PC-9 (cell line): ENCODE measurements at regions not wholly inside any gene's neighbourhood (a gene's known extent, or its start where the extent isn't known, plus 50 kb on each side); places are given as distances from the start of the nearest gene placed in this dataset.

Source experiments
- BruUV-seq: library from RNA; stranded (reverse); fragments of 400-500 nt; replicated peaks from 2 replicates; lab custom pipeline; 2021; lab: Mats Ljungman, UMichigan
- CTCF ChIA-PET: fragments of 300-600 bp; sonication (Branson Sonifier 250); formaldehyde crosslinking; loops from one replicate; lab custom pipeline; 2022; ENCODE audit warnings: antibody characterized with exemption; lab: Charles Lee
- POLR2A ChIA-PET: fragments of 300-600 bp; sonication (Branson Sonifier 250); formaldehyde crosslinking; loops from one replicate; lab custom pipeline; 2022; ENCODE audit warnings: antibody characterized with exemption; ENCODE audit not compliant: unreplicated experiment; lab: Charles Lee
- DNase-seq, 2 experiments: peaks; one replicate each; pipeline versions ENCODE4 v3.0.0 to v3.0.0-alpha.2; 2015 to 2022; ENCODE audit warnings: mixed read lengths in 1 of 2
- H2AFZ ChIP-seq: fragments of 200-600 bp; sonication (generic); 2 replicates; pipeline ENCODE4 v1.8.1; 2017; ENCODE audit warnings: antibody characterized with exemption
- H3F3A ChIP-seq: fragments of 200-600 bp; sonication (generic); 2 replicates; pipeline ENCODE4 v1.8.1; 2017; ENCODE audit warnings: antibody characterized with exemption, mild to moderate bottlenecking, low read depth; ENCODE audit not compliant: insufficient read depth
- H3K27ac ChIP-seq: fragments of 200-600 bp; sonication (generic); 2 replicates; pipeline ENCODE4 v1.6.1; 2016; ENCODE audit warnings: mixed run types
- H3K27me3 ChIP-seq: fragments of 200-600 bp; sonication (generic); 2 replicates; pipeline ENCODE4 v1.6.1; 2016; ENCODE audit warnings: low read depth, mixed run types; ENCODE audit not compliant: insufficient read depth
- H3K36me3 ChIP-seq: fragments of 200-600 bp; sonication (generic); 2 replicates; pipeline ENCODE4 v1.6.1; 2016; ENCODE audit warnings: low read depth, mixed run types
- H3K4me1 ChIP-seq: fragments of 200-600 bp; sonication (generic); replicated peaks from 2 replicates; pipeline ENCODE4 v1.6.1; 2016; ENCODE audit warnings: mixed run types; ENCODE audit not compliant: insufficient read depth
- H3K4me2 ChIP-seq: fragments of 200-600 bp; sonication (generic); 2 replicates; pipeline ENCODE4 v1.6.1; 2017; ENCODE audit warnings: mixed run types
- H3K4me3 ChIP-seq: fragments of 200-600 bp; sonication (generic); 2 replicates; pipeline ENCODE4 v1.6.1; 2016; ENCODE audit warnings: mixed run types
- H3K79me2 ChIP-seq: fragments of 200-600 bp; sonication (generic); 2 replicates; pipeline ENCODE4 v1.6.1; 2017; ENCODE audit warnings: low read depth, mixed run types
- H3K9me2 ChIP-seq: fragments of 200-600 bp; sonication (generic); 2 replicates; pipeline ENCODE4 v1.8.1; 2017; ENCODE audit warnings: mild to moderate bottlenecking; ENCODE audit not compliant: insufficient read depth
- H3K9me3 ChIP-seq: fragments of 200-600 bp; sonication (generic); 2 replicates; pipeline ENCODE4 v1.8.1; 2016; ENCODE audit warnings: low read depth; ENCODE audit not compliant: insufficient read depth
- H4K20me1 ChIP-seq: fragments of 200-600 bp; sonication (generic); 2 replicates; pipeline ENCODE4 v1.8.1; 2017; ENCODE audit not compliant: insufficient read depth
- CTCF ChIP-seq: fragments of 200-600 bp; sonication (generic); conservative IDR thresholded peaks from 2 replicates; pipeline ENCODE4 v1.6.1; 2017; ENCODE audit warnings: mixed run types, antibody characterized with exemption, mild to moderate bottlenecking, moderate library complexity
- EZH2 ChIP-seq: fragments of 200-600 bp; sonication (generic); IDR thresholded peaks from 2 replicates; pipeline ENCODE4 v1.8.0; 2017; ENCODE audit warnings: antibody characterized with exemption, low read depth
- intact Hi-C: fragments of 100-400 bp; cut with micrococcal nuclease; formaldehyde crosslinking; loops from one replicate; pipeline ENCODE4 v1.10.0; 2022; ENCODE audit not compliant: unreplicated experiment

GRCh38 chr14:83992857-83993256 lies 1537.1 kb upstream of the FLRT2 start:
- Histone ChIP-seq H3K4me3 (no peak overlapping the region), H3K9me2 (no peaks in the 10 kb centered on the region), H3K27me3 (no peaks in the 10 kb centered on the region), H3K9me3 (no peaks in the 10 kb centered on the region), H2AFZ (no peak overlapping the region), H3K79me2 (no peaks in the 10 kb centered on the region), H3K27ac (no peak overlapping the region), H3K4me2 (no peak overlapping the region), H3K36me3 (no peaks in the 10 kb centered on the region), H4K20me1 (no peaks in the 10 kb centered on the region), H3K4me1 (no peaks in the 10 kb centered on the region), H3F3A (no peaks in the 10 kb centered on the region)
- no peak for DNase-seq
- intact Hi-C loops = no loop called here
- ChIA-PET CTCF (no interaction called here), POLR2A (no interaction called here)
- TF ChIP-seq CTCF = no peak
- TF ChIP-seq EZH2 = no peak
- BruUV-seq = no TSS peak

GRCh38 chr14:83993545-83993944 lies 1536.4 kb upstream of the FLRT2 start:
- no peaks in the 10 kb centered on the region for H3K79me2 ChIP-seq
- H4K20me1 ChIP-seq = no peaks in the 10 kb centered on the region
- DNase-seq = no peak
- no peaks in the 10 kb centered on the region for H3F3A ChIP-seq
- no peak overlapping the region for H2AFZ ChIP-seq
- CTCF ChIA-PET = no interaction called here
- H3K4me2 ChIP-seq = no peak overlapping the region
- no peak overlapping the region for H3K4me3 ChIP-seq
- H3K9me3 ChIP-seq = no peaks in the 10 kb centered on the region
- TF ChIP-seq CTCF = no peak
- no peak for TF ChIP-seq EZH2
- no peaks in the 10 kb centered on the region for H3K36me3 ChIP-seq
- intact Hi-C loops = no loop called here
- no peaks in the 10 kb centered on the region for H3K4me1 ChIP-seq
- no peak overlapping the region for H3K27ac ChIP-seq
- H3K9me2 ChIP-seq = no peaks in the 10 kb centered on the region
- POLR2A ChIA-PET = no interaction called here
- H3K27me3 ChIP-seq = no peaks in the 10 kb centered on the region
- BruUV-seq = no TSS peak

GRCh38 chr14:83994020-83994419 lies 1535.9 kb upstream of the FLRT2 start:
- Histone ChIP-seq H3K27ac (no peak overlapping the region), H4K20me1 (no peaks in the 10 kb centered on the region), H3K27me3 (no peaks in the 10 kb centered on the region), H2AFZ (no peak overlapping the region), H3K9me3 (no peaks in the 10 kb centered on the region), H3K36me3 (no peaks in the 10 kb centered on the region), H3K4me1 (no peaks in the 10 kb centered on the region), H3K4me2 (no peak overlapping the region), H3K4me3 (no peak overlapping the region), H3K9me2 (no peaks in the 10 kb centered on the region), H3F3A (no peaks in the 10 kb centered on the region), H3K79me2 (no peaks in the 10 kb centered on the region)
- no TSS peak for BruUV-seq
- ChIA-PET POLR2A (no interaction called here), CTCF (no interaction called here)
- TF ChIP-seq CTCF = no peak
- TF ChIP-seq EZH2 = no peak
- no peak for DNase-seq
- intact Hi-C loops = no loop called here
